Neural cell (in vitro differentiated cells): ENCODE measurements at regions not wholly inside any gene's neighbourhood (a gene's known extent, or its start where the extent isn't known, plus 50 kb on each side); places are given as distances from the start of the nearest gene placed in this dataset.

ENCODE experiments used
- CTCF ChIP-seq: fragments of 450-650 bp; IDR thresholded peaks from 2 replicates; pipeline ENCODE4 v1.5.1; 2014; ENCODE audit warnings: antibody characterized with exemption, mild to moderate bottlenecking, moderate library complexity; ENCODE audit not compliant: poor library complexity, severe bottlenecking
- EP300 ChIP-seq: fragments of 450-650 bp; conservative IDR thresholded peaks from 2 replicates; pipeline ENCODE4 v1.6.1; 2014; ENCODE audit warnings: antibody characterized with exemption, mild to moderate bottlenecking, moderate library complexity; ENCODE audit not compliant: poor library complexity, severe bottlenecking

- TF ChIP-seq EP300, result no peak
- TF ChIP-seq CTCF, result no peak
Measured at GRCh38 chr7:13069841-13070240, 382.4 kb downstream of the ARL4A start.
